H9 (cell line): ENCODE measurements at regions not wholly inside any gene's neighbourhood (a gene's known extent, or its start where the extent isn't known, plus 50 kb on each side); places are given as distances from the start of the nearest gene placed in this dataset.

Experiments used
- DNase-seq: peaks from one replicate; pipeline ENCODE4 v3.0.0-alpha.2; 2017
- H2AFZ ChIP-seq: one replicate; pipeline ENCODE4 v1.6.1; 2013; ENCODE audit warnings: mild to moderate bottlenecking, low read length, control low read depth, moderate library complexity
- H2AK5ac ChIP-seq: 2 replicates; pipeline ENCODE4 v1.6.1; 2013; ENCODE audit warnings: low read length, control low read depth, mixed read lengths; ENCODE audit not compliant: insufficient read length
- H2BK120ac ChIP-seq: one replicate; pipeline ENCODE4 v1.6.1; 2013; ENCODE audit warnings: low read depth, mild to moderate bottlenecking, low read length, control low read depth, inconsistent platforms; ENCODE audit not compliant: poor library complexity, severe bottlenecking
- H2BK12ac ChIP-seq: 2 replicates; pipeline ENCODE4 v1.6.1; 2013; ENCODE audit warnings: low read length, control low read depth, mixed read lengths, low read depth; ENCODE audit not compliant: insufficient read length
- H2BK15ac ChIP-seq: 2 replicates; pipeline ENCODE4 v1.6.1; 2013; ENCODE audit warnings: low read depth, low read length, control low read depth
- H2BK20ac ChIP-seq: one replicate; pipeline ENCODE4 v1.6.1; 2013; ENCODE audit warnings: low read depth, mild to moderate bottlenecking, low read length, control low read depth, inconsistent platforms; ENCODE audit not compliant: poor library complexity, severe bottlenecking
- H2BK5ac ChIP-seq: 2 replicates; pipeline ENCODE4 v1.6.1; 2013; ENCODE audit warnings: low read length, control low read depth, mixed read lengths; ENCODE audit not compliant: insufficient read length
- H3K14ac ChIP-seq: 2 replicates; pipeline ENCODE4 v1.6.1; 2013; ENCODE audit warnings: low read length, control low read depth; ENCODE audit not compliant: insufficient read depth
- H3K18ac ChIP-seq: 2 replicates; pipeline ENCODE4 v1.6.1; 2013; ENCODE audit warnings: low read depth, mild to moderate bottlenecking, mixed read lengths, low read length, control low read depth; ENCODE audit not compliant: insufficient read length
- H3K23ac ChIP-seq: 2 replicates; pipeline ENCODE4 v1.6.1; 2013; ENCODE audit warnings: low read length, control low read depth, mixed read lengths, low read depth; ENCODE audit not compliant: insufficient read length
- H3K23me2 ChIP-seq: 2 replicates; pipeline ENCODE4 v1.6.1; 2013; ENCODE audit warnings: low read depth, mild to moderate bottlenecking, mixed read lengths, low read length, control low read depth; ENCODE audit not compliant: insufficient read length, poor library complexity, severe bottlenecking
- H3K27ac ChIP-seq: 2 replicates; pipeline ENCODE4 v1.5.1; 2013; ENCODE audit warnings: low read length, control low read depth, mixed read lengths, low read depth; ENCODE audit not compliant: insufficient read length
- H3K27me3 ChIP-seq: 2 replicates; pipeline ENCODE4 v1.6.1; 2013; ENCODE audit warnings: low read length, control low read depth, inconsistent platforms; ENCODE audit not compliant: insufficient read depth
- H3K4ac ChIP-seq: 2 replicates; pipeline ENCODE4 v1.6.1; 2013; ENCODE audit warnings: low read depth, mild to moderate bottlenecking, control low read depth, inconsistent platforms, low read length, moderate library complexity
- H3K4me1 ChIP-seq: 2 replicates; pipeline ENCODE4 v1.6.1; 2013; ENCODE audit warnings: low read length, control low read depth, inconsistent platforms; ENCODE audit not compliant: insufficient read depth
- H3K4me2 ChIP-seq: 2 replicates; pipeline ENCODE4 v1.6.1; 2013; ENCODE audit warnings: low read length, control low read depth, mixed read lengths; ENCODE audit not compliant: insufficient read length, insufficient read depth
- H3K56ac ChIP-seq: 2 replicates; pipeline ENCODE4 v1.6.1; 2013; ENCODE audit warnings: low read depth, mild to moderate bottlenecking, mixed read lengths, low read length, control low read depth; ENCODE audit not compliant: insufficient read length
- H3K79me1 ChIP-seq: 2 replicates; pipeline ENCODE4 v1.6.1; 2013; ENCODE audit warnings: low read depth, mild to moderate bottlenecking, moderate library complexity, low read length, control low read depth, inconsistent platforms; ENCODE audit not compliant: insufficient read depth, poor library complexity, severe bottlenecking
- H3K79me2 ChIP-seq: 2 replicates; pipeline ENCODE4 v1.6.1; 2013; ENCODE audit warnings: low read length, control low read depth, inconsistent platforms; ENCODE audit not compliant: insufficient read depth
- H3K9ac ChIP-seq: 2 replicates; pipeline ENCODE4 v1.6.1; 2013; ENCODE audit warnings: low read length, control low read depth, mixed read lengths; ENCODE audit not compliant: insufficient read length; ENCODE audit errors: extremely low read depth
- H3K9me3 ChIP-seq: one replicate; pipeline ENCODE4 v1.6.1; 2013; ENCODE audit warnings: low read depth, low read length, inconsistent platforms; ENCODE audit not compliant: control insufficient read depth
- H3T11ph ChIP-seq: one replicate; pipeline ENCODE4 v1.6.1; 2013; ENCODE audit warnings: mild to moderate bottlenecking, low read length, control low read depth, inconsistent platforms
- H4K20me1 ChIP-seq: one replicate; pipeline ENCODE4 v1.6.1; 2013; ENCODE audit not compliant: control insufficient read depth, insufficient read length, insufficient read depth
- H4K5ac ChIP-seq: 2 replicates; pipeline ENCODE4 v1.6.1; 2013; ENCODE audit warnings: low read depth, mild to moderate bottlenecking, mixed read lengths, low read length, control low read depth; ENCODE audit not compliant: insufficient read length
- H4K8ac ChIP-seq: replicated peaks from 2 replicates; pipeline ENCODE4 v1.6.1; 2013; ENCODE audit warnings: low read length, control low read depth, mixed read lengths, low read depth; ENCODE audit not compliant: insufficient read length
- H4K91ac ChIP-seq: 2 replicates; pipeline ENCODE4 v1.6.1; 2013; ENCODE audit warnings: low read depth, mild to moderate bottlenecking, moderate library complexity, mixed read lengths, low read length, control low read depth; ENCODE audit not compliant: insufficient read length
- H3K27ac Mint-ChIP-seq, 3 experiments: 2 replicates in 2 of 3; 3 replicates in 1 of 3; pipeline ENCODE4 v1.8.0; 2020 to 2021; ENCODE audit warnings: mixed read lengths in 3 of 3, mild to moderate bottlenecking in 1 of 3, moderate library complexity in 1 of 3
- H3K27me3 Mint-ChIP-seq: 2 replicates; pipeline ENCODE4 v1.8.0; 2021; ENCODE audit warnings: low read depth, mild to moderate bottlenecking, moderate library complexity, mixed read lengths
- H3K36me3 Mint-ChIP-seq, 3 experiments: 2 replicates in 2 of 3; 3 replicates in 1 of 3; pipeline ENCODE4 v1.8.0; 2020 to 2021; ENCODE audit warnings: low read depth in 3 of 3, mixed read lengths in 3 of 3; ENCODE audit not compliant: insufficient read depth in 1 of 3
- H3K4me1 Mint-ChIP-seq, 2 experiments: 2 replicates each; pipeline ENCODE4 v1.8.0; 2020; ENCODE audit warnings: mixed read lengths in 2 of 2
- H3K4me3 Mint-ChIP-seq, 2 experiments: 2 replicates in 1 of 2; 3 replicates in 1 of 2; pipeline ENCODE4 v1.8.0; 2020 to 2021; ENCODE audit warnings: mild to moderate bottlenecking in 2 of 2, mixed read lengths in 2 of 2, moderate library complexity in 1 of 2
- H3K9me3 Mint-ChIP-seq, 2 experiments: 2 replicates in 1 of 2; 3 replicates in 1 of 2; pipeline ENCODE4 v1.8.0; 2020; ENCODE audit warnings: mild to moderate bottlenecking in 2 of 2, mixed read lengths in 2 of 2, moderate library complexity in 1 of 2
- WGBS: extraction: QIAGEN DNeasy Blood & Tissue Kit; methylation state at CpG from one replicate; pipeline ENCODE4 v1.1.7; 2013; ENCODE audit warnings: missing lambda C conversion rate, low lambda C conversion rate, mixed read lengths; ENCODE audit not compliant: insufficient read length; ENCODE audit errors: extremely low coverage; 5-methylcytosine and 5-hydroxymethylcytosine counted together
- TF ChIP-seq, protein P1 (sequence below): fragments of 200-600 bp; sonication (generic); conservative IDR thresholded peaks from 3 replicates; pipeline ENCODE4 v1.8.0; 2021; ENCODE audit warnings: antibody characterized with exemption, mild to moderate bottlenecking

DNA sequence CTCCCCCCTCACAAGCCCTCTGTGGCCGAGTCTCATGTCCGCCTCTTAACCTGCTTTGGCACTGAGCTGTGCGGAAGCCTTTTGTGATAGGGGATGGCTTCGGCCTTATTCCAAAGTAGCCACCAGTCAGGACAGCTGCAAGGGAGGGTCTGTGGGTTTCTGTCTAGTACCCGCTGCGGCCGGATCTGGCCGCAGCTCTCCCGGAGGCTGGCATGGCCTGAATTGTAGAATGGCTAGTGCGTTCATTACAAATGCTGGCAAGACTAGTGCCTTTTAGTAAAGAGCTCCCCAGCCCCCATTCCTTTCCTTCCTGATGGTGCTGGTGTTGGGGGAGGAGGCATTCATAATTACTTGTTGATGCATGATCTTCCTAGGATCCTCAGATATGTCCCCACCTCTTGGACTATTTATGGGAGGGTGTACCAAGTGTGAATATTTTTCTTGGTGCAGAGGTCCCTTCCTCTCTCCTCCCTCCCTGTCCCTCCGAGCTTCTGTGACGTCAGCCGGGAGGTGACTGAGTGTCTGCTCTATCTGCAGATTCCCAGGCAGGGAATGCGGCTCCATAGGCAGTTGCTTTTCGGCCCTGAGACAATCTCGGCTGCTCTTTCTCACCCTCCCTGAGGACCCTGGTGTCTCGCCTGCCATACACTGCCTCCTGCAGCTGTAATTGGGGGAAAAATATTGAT lies 108.7 kb upstream of the E2F8 start:
- Histone ChIP-seq H2BK5ac (no peak overlapping the region), H3K27me3 (peaks cover 25% of the 10 kb centered on the region; the same call in 1 of the 2 replicates), H3K4ac (no peak overlapping the region), H3T11ph (no peak overlapping the region), H3K4me2 (no peak overlapping the region), H3K4me1 (no peaks in the 10 kb centered on the region), H3K9me3 (no peaks in the 10 kb centered on the region), H4K8ac (no peak overlapping the region), H2AFZ (no peak overlapping the region), H2BK20ac (no peak overlapping the region), H3K14ac (no peak overlapping the region), H2BK120ac (no peak overlapping the region), H3K79me2 (no peaks in the 10 kb centered on the region), H4K20me1 (no peaks in the 10 kb centered on the region), H3K56ac (no peak overlapping the region), H2AK5ac (no peak overlapping the region), H3K23me2 (peaks cover 10% of the 10 kb centered on the region), H2BK15ac (no peak overlapping the region), H2BK12ac (no peak overlapping the region), H3K9ac (no peak overlapping the region), H3K79me1 (no peaks in the 10 kb centered on the region), H4K91ac (no peak overlapping the region), H3K18ac (no peak overlapping the region), H3K23ac (no peak overlapping the region), H4K5ac (no peak overlapping the region), H3K27ac (no peak overlapping the region)
- Mint-ChIP-seq H3K9me3 (no peaks in the 10 kb centered on the region), H3K27me3 (peaks cover 83% of the 10 kb centered on the region), H3K36me3 (no peaks in the 10 kb centered on the region), H3K4me3 (no peak overlapping the region), H3K4me1 (peaks cover 13 to 17% of the 10 kb centered on the region in 2 experiments), H3K27ac (no peak overlapping the region; a peak in 1 of 7 replicates)
- TF ChIP-seq, protein P1, sequence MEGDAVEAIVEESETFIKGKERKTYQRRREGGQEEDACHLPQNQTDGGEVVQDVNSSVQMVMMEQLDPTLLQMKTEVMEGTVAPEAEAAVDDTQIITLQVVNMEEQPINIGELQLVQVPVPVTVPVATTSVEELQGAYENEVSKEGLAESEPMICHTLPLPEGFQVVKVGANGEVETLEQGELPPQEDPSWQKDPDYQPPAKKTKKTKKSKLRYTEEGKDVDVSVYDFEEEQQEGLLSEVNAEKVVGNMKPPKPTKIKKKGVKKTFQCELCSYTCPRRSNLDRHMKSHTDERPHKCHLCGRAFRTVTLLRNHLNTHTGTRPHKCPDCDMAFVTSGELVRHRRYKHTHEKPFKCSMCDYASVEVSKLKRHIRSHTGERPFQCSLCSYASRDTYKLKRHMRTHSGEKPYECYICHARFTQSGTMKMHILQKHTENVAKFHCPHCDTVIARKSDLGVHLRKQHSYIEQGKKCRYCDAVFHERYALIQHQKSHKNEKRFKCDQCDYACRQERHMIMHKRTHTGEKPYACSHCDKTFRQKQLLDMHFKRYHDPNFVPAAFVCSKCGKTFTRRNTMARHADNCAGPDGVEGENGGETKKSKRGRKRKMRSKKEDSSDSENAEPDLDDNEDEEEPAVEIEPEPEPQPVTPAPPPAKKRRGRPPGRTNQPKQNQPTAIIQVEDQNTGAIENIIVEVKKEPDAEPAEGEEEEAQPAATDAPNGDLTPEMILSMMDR, result no peak
- no CpG with 5 or more reads among the region's 17 CpGs for WGBS
- DNase-seq, result no peak
